Gastroesophageal sphincter (tissue), 2 donors: ENCODE measurements at regions not wholly inside any gene's neighbourhood (a gene's known extent, or its start where the extent isn't known, plus 50 kb on each side); places are given as distances from the start of the nearest gene placed in this dataset.

Experiments
- POLR2A ChIP-seq, 2 donors: fragments of 450-650 bp; IDR thresholded peaks; one replicate each; pipeline ENCODE4 v1.6.1; 2017; ENCODE audit warnings: antibody characterized with exemption in 2 of 2, mild to moderate bottlenecking in 2 of 2, moderate library complexity in 1 of 2
- POLR2AphosphoS5 ChIP-seq: sonication (generic); formaldehyde crosslinking; IDR thresholded peaks from one replicate; pipeline ENCODE4 v1.6.1; 2017; ENCODE audit warnings: antibody characterized with exemption

- TF ChIP-seq POLR2AphosphoS5: no peak
- TF ChIP-seq POLR2A (IDR thresholded peaks at IDR 0.05): no peak
Measured at GRCh38 chr1:18013216-18013615, 94.4 kb upstream of the IGSF21 start.
